Transverse colon (tissue), 4 donors: ENCODE measurements at regions not wholly inside any gene's neighbourhood (a gene's known extent, or its start where the extent isn't known, plus 50 kb on each side); places are given as distances from the start of the nearest gene placed in this dataset.

Source experiments
- DNase-seq: peaks from one replicate; pipeline ENCODE4 v3.0.0-alpha.2; 2019
- H3K27ac ChIP-seq, 4 donors: fragments of 200-600 bp; sonication (generic); 2 replicates each; pipeline ENCODE4 v1.5.1; 2016 to 2018; ENCODE audit warnings: inconsistent platforms in 4 of 4
- H3K27me3 ChIP-seq: fragments of 200-600 bp; sonication (generic); 2 replicates; pipeline ENCODE4 v1.5.1; 2017; ENCODE audit warnings: inconsistent platforms
- H3K36me3 ChIP-seq, 4 donors: fragments of 200-600 bp; sonication (generic); 2 replicates each; pipeline ENCODE4 v1.5.1; 2017 to 2019; ENCODE audit warnings: inconsistent platforms in 4 of 4
- H3K4me1 ChIP-seq, 4 donors: fragments of 200-600 bp; sonication (generic); 2 replicates each; pipeline ENCODE4 v1.5.1; 2017 to 2020; ENCODE audit warnings: inconsistent platforms in 4 of 4
- H3K4me3 ChIP-seq, 4 donors: fragments of 200-600 bp; sonication (generic); 1 replicate in 1 of 4; 2 replicates in 3 of 4; pipeline versions ENCODE4 v1.5.1 to v1.6.1; 2017 to 2019; ENCODE audit warnings: inconsistent platforms in 4 of 4
- H3K9me3 ChIP-seq, 2 donors: fragments of 200-600 bp; sonication (generic); 2 replicates each; pipeline ENCODE4 v1.5.1; 2017 to 2019; ENCODE audit warnings: inconsistent platforms in 2 of 2
- CTCF ChIP-seq, 5 experiments: fragments of 200-600 bp in 3 of 5; fragments of 450-650 bp in 2 of 5; sonication (generic) in 3 of 5; IDR thresholded peaks; 1 replicate in 2 of 5; 2 replicates in 3 of 5; pipeline ENCODE4 v1.5.1; 2016 to 2017; ENCODE audit warnings: antibody characterized with exemption in 5 of 5, inconsistent platforms in 3 of 5, mild to moderate bottlenecking in 2 of 5, moderate library complexity in 1 of 5
- EP300 ChIP-seq: sonication (generic); formaldehyde crosslinking; IDR thresholded peaks from one replicate; pipeline ENCODE4 v1.6.1; 2017; ENCODE audit warnings: antibody characterized with exemption, low read depth
- POLR2A ChIP-seq: fragments of 450-650 bp; IDR thresholded peaks from one replicate; pipeline ENCODE4 v1.6.1; 2016; ENCODE audit warnings: antibody characterized with exemption, mild to moderate bottlenecking, moderate library complexity
- POLR2AphosphoS5 ChIP-seq, 3 donors: sonication (generic); formaldehyde crosslinking; IDR thresholded peaks; one replicate each; pipeline ENCODE4 v1.6.1; 2016; ENCODE audit warnings: antibody characterized with exemption in 3 of 3
- WGBS, 2 donors: methylation state at CpG; one replicate each; pipeline ENCODE4 v1.1.5; 2018; ENCODE audit warnings: low coverage in 1 of 2; 5-methylcytosine and 5-hydroxymethylcytosine counted together
- in situ Hi-C, 4 donors: fragments of 200-750 bp; cut with MboI; loops; one replicate each; pipeline versions ENCODE4 v1.15.0 to v1.15.1; 2017; ENCODE audit warnings: low sequenced_read_pairs in 3 of 4, low pct_ligation_motif_present in 1 of 4, low pct_unique_long_range_greater_than_20kb in 1 of 4
- intact Hi-C: fragments of 100-400 bp; cut with DNase I; formaldehyde crosslinking; loops from one replicate; pipeline ENCODE4 v1.15.1; 2023; ENCODE audit warnings: low total_unique reads

- 54 to 67% methylated on average over 3 of the region's 3 CpGs for WGBS, 2 donors
- intact Hi-C loops, result no loop called here
- Histone ChIP-seq H3K27me3 (no peaks in the 10 kb centered on the region), H3K4me1 (no peaks in the 10 kb centered on the region), H3K4me3 (no peak overlapping the region), H3K27ac (no peak overlapping the region), H3K36me3 (no peaks in the 10 kb centered on the region), H3K9me3 (no peaks in the 10 kb centered on the region)
- TF ChIP-seq CTCF (IDR thresholded peaks at IDR 0.05) (no peak), EP300 (no peak), POLR2AphosphoS5 (IDR thresholded peaks at IDR 0.05) (no peak), POLR2A (no peak)
- DNase-seq, result no peak
- in situ Hi-C loops, result no loop called here
Measured at GRCh38 chr1:196063294-196063693, 544.9 kb downstream of the KCNT2 start.

GRCh38 chr1:196060539-196060938 is 547.7 kb downstream of the KCNT2 start:
- H3K27me3 ChIP-seq, result no peaks in the 10 kb centered on the region
- no peaks in the 10 kb centered on the region for H3K9me3 ChIP-seq
- no peaks in the 10 kb centered on the region for H3K36me3 ChIP-seq
- H3K4me3 ChIP-seq, result no peak overlapping the region
- TF ChIP-seq POLR2A (no peak), CTCF (IDR thresholded peaks at IDR 0.05) (no peak), POLR2AphosphoS5 (IDR thresholded peaks at IDR 0.05) (no peak), EP300 (no peak)
- DNase-seq, result no peak
- in situ Hi-C loops, result no loop called here
- no peaks in the 10 kb centered on the region for H3K4me1 ChIP-seq
- intact Hi-C loops, result no loop called here
- no peak overlapping the region for H3K27ac ChIP-seq

- H3K9me3 ChIP-seq, result no peaks in the 10 kb centered on the region
- no peaks in the 10 kb centered on the region for H3K27me3 ChIP-seq
- in situ Hi-C loops (no loop called here), intact Hi-C loops (no loop called here)
- H3K36me3 ChIP-seq, result no peaks in the 10 kb centered on the region
- TF ChIP-seq EP300 (no peak), POLR2AphosphoS5 (IDR thresholded peaks at IDR 0.05) (no peak)
- no peak overlapping the region for H3K27ac ChIP-seq
- no peak overlapping the region for H3K4me3 ChIP-seq
- H3K4me1 ChIP-seq, result no peaks in the 10 kb centered on the region
- DNase-seq, result no peak
Measured at GRCh38 chr1:196059210-196059609, 549.0 kb downstream of the KCNT2 start.

GRCh38 chr1:196056966-196057365 is 551.3 kb downstream of the KCNT2 start:
- Histone ChIP-seq H3K36me3 (no peaks in the 10 kb centered on the region), H3K4me1 (no peaks in the 10 kb centered on the region), H3K27me3 (no peaks in the 10 kb centered on the region), H3K9me3 (no peaks in the 10 kb centered on the region), H3K27ac (no peak overlapping the region), H3K4me3 (no peak overlapping the region)
- TF ChIP-seq POLR2AphosphoS5 (IDR thresholded peaks at IDR 0.05) (no peak), POLR2A (no peak)
- intact Hi-C loops (no loop called here), in situ Hi-C loops (no loop called here)
- WGBS, 2 donors, result 56 to 58% methylated on average over 3 to 4 of the region's 4 CpGs
- no peak for DNase-seq

- in situ Hi-C loops, result no loop called here
- Histone ChIP-seq H3K27me3 (no peaks in the 10 kb centered on the region), H3K9me3 (no peaks in the 10 kb centered on the region), H3K27ac (no peak overlapping the region), H3K4me1 (no peaks in the 10 kb centered on the region), H3K4me3 (no peak overlapping the region), H3K36me3 (no peaks in the 10 kb centered on the region)
- DNase-seq, result no peak
- intact Hi-C loops, result no loop called here
- 76 to 85% methylated on average over 2 of the region's 2 CpGs for WGBS, 2 donors
- TF ChIP-seq POLR2A (no peak), CTCF (IDR thresholded peaks at IDR 0.05) (no peak), POLR2AphosphoS5 (IDR thresholded peaks at IDR 0.05) (no peak), EP300 (no peak)
Measured at GRCh38 chr1:196049407-196049806, 558.8 kb downstream of the KCNT2 start.
